PFSK-1 (cell line): ENCODE measurements at regions not wholly inside any gene's neighbourhood (a gene's known extent, or its start where the extent isn't known, plus 50 kb on each side); places are given as distances from the start of the nearest gene placed in this dataset.

Source experiments
- FOXP2 ChIP-seq: optimal IDR thresholded peaks from 2 replicates; pipeline ENCODE3; 2011; ENCODE audit warnings: borderline replicate concordance, control low read depth, inconsistent platforms; ENCODE audit not compliant: insufficient read depth; ENCODE audit errors: extremely low read length, extremely low read depth
- POLR2AphosphoS5 ChIP-seq: IDR thresholded peaks from 2 replicates; pipeline ENCODE4 v1.6.1; 2012; ENCODE audit warnings: low read depth, mild to moderate bottlenecking, control low read depth, low read length, moderate library complexity
- REST ChIP-seq, 2 experiments: IDR thresholded peaks; 2 replicates each; pipeline versions ENCODE4 v1.6.1 to v1.8.0; 2011 to 2012; ENCODE audit warnings: low read depth in 2 of 2, low read length in 2 of 2, control low read depth in 1 of 2, inconsistent platforms in 1 of 2, mild to moderate bottlenecking in 1 of 2, moderate library complexity in 1 of 2; ENCODE audit not compliant: insufficient read depth in 1 of 2
- SIN3A ChIP-seq: IDR thresholded peaks from 2 replicates; pipeline ENCODE4 v1.6.1; 2012; ENCODE audit warnings: mild to moderate bottlenecking, low read length, moderate library complexity, borderline replicate concordance; ENCODE audit not compliant: insufficient read depth
- TAF1 ChIP-seq: IDR thresholded peaks from 2 replicates; pipeline ENCODE4 v1.6.1; 2012; ENCODE audit warnings: low read length, control low read depth, borderline replicate concordance; ENCODE audit not compliant: insufficient read depth

- TF ChIP-seq REST (IDR thresholded peaks at IDR 0.05; ENCODE audit: insufficient read depth in 1 of 2, low read depth in 2 of 2, low read length in 2 of 2) (no peak), FOXP2 (no peak), SIN3A (no peak), POLR2AphosphoS5 (no peak)
Observed at GRCh38 chr1:220971221-220971620, 92.0 kb downstream of the HLX start.

- TF ChIP-seq REST (IDR thresholded peaks at IDR 0.05; ENCODE audit: insufficient read depth in 1 of 2, low read depth in 2 of 2, low read length in 2 of 2) (no peak), SIN3A (no peak), FOXP2 (no peak), TAF1 (no peak), POLR2AphosphoS5 (no peak)
Observed at GRCh38 chr1:220974431-220974830, 95.2 kb downstream of the HLX start.

DNA sequence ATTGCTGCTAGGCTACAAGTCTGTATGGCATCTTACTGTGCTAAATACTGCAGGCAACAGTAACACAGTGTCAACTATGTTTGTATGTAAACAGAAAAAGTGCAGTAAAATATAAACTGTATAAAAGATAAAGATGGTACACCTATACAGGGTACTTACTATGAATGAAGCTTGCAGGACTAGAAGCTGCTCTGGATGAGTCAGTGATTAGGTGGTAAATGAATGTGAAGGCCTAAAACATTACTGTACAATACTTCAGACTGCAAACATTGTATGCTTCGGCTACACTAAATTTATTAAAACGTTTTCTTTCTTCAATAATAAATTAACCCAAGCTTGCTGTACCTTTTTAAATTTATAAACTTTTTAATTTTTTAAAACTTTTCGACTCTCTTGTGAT, 97.1 kb downstream of the HLX start:
- TF ChIP-seq POLR2AphosphoS5 (no peak), TAF1 (no peak), FOXP2 (no peak), REST (IDR thresholded peaks at IDR 0.05; ENCODE audit: insufficient read depth in 1 of 2, low read depth in 2 of 2, low read length in 2 of 2) (no peak), SIN3A (no peak)

GRCh38 chr1:220979371-220979770, 100.1 kb downstream of the HLX start:
- TF ChIP-seq FOXP2, result no peak
- no peak for TF ChIP-seq SIN3A
- TF ChIP-seq TAF1, result no peak
- no peak for TF ChIP-seq POLR2AphosphoS5
- TF ChIP-seq REST (IDR thresholded peaks at IDR 0.05; ENCODE audit: insufficient read depth in 1 of 2, low read depth in 2 of 2, low read length in 2 of 2), result no peak

DNA sequence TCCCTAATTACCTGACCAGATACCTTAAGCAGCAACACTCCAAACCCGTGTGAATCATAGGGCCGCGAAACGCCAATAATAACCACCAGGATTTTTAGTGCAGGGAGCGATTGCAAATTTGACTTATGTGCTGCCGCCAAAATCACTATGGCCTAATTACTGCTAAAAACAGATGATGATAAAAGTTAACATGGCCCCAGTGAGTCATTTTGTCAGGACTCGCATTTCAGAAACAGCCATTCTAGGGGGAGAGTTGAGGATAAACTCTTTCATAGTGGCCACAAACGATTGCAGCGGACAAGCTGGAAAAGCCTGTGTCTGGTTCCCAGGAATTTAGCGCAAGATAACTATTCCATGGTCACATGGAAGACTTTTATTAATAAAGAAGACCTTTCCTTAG, 103.4 kb downstream of the HLX start:
- TF ChIP-seq REST (IDR thresholded peaks at IDR 0.05; ENCODE audit: insufficient read depth in 1 of 2, low read depth in 2 of 2, low read length in 2 of 2) (no peak), TAF1 (no peak), SIN3A (no peak), FOXP2 (no peak), POLR2AphosphoS5 (no peak)
